Coronary artery (tissue), 2 donors: ENCODE measurements at regions not wholly inside any gene's neighbourhood (a gene's known extent, or its start where the extent isn't known, plus 50 kb on each side); places are given as distances from the start of the nearest gene placed in this dataset.

ENCODE experiments used
- DNase-seq: peaks from one replicate; pipeline ENCODE4 v3.0.0-alpha.2; 2017; ENCODE audit warnings: low spot score
- H3K27ac ChIP-seq, 2 donors: fragments of 200-600 bp; sonication (generic); one replicate each; pipeline ENCODE4 v1.5.1; 2016 to 2019
- H3K4me3 ChIP-seq: fragments of 200-600 bp; sonication (generic); 2 replicates; pipeline ENCODE4 v1.5.1; 2016; ENCODE audit warnings: mild to moderate bottlenecking, moderate library complexity
- CTCF ChIP-seq: fragments of 200-600 bp; sonication (generic); IDR thresholded peaks from one replicate; pipeline ENCODE4 v1.5.1; 2019; ENCODE audit warnings: antibody characterized with exemption

- no peak overlapping the region for H3K4me3 ChIP-seq
- no peak overlapping the region for H3K27ac ChIP-seq
- DNase-seq: no peak
- no peak for TF ChIP-seq CTCF
These were observed 78.6 kb upstream of the PLEKHG7 start for GRCh38 chr12:92624236-92624635.

GRCh38 chr12:92623386-92623785 is 79.4 kb upstream of the PLEKHG7 start:
- no peak for TF ChIP-seq CTCF
- DNase-seq: no peak
- H3K27ac ChIP-seq: no peak overlapping the region
- H3K4me3 ChIP-seq: no peak overlapping the region

GRCh38 chr12:92621833-92622232 is 81.0 kb upstream of the PLEKHG7 start:
- DNase-seq: no peak
- Histone ChIP-seq H3K4me3 (no peak overlapping the region), H3K27ac (no peak overlapping the region)
- no peak for TF ChIP-seq CTCF

- no peak overlapping the region for H3K27ac ChIP-seq
- TF ChIP-seq CTCF: no peak
- H3K4me3 ChIP-seq: no peak overlapping the region
- no peak for DNase-seq
These were observed 81.5 kb upstream of the PLEKHG7 start for GRCh38 chr12:92621312-92621711.

- H3K27ac ChIP-seq: no peak overlapping the region
- DNase-seq: no peak
- no peak for TF ChIP-seq CTCF
These were observed 82.8 kb upstream of the PLEKHG7 start for GRCh38 chr12:92619730-92620684.

GRCh38 chr12:92619026-92619425 is 83.8 kb upstream of the PLEKHG7 start:
- DNase-seq: no peak
- no peak overlapping the region for H3K27ac ChIP-seq
- TF ChIP-seq CTCF: no peak
- H3K4me3 ChIP-seq: no peak overlapping the region

More at GRCh38 chr12:92619730-92620684, 82.8 kb upstream of the PLEKHG7 start:
- H3K4me3 ChIP-seq: no peak overlapping the region

- no peak for TF ChIP-seq CTCF
- no peak for DNase-seq
These were observed 87.1 kb upstream of the PLEKHG7 start for GRCh38 chr12:92615703-92616102.

More at GRCh38 chr12:92615703-92616102, 87.1 kb upstream of the PLEKHG7 start:
- H3K27ac ChIP-seq: no peak overlapping the region
- H3K4me3 ChIP-seq: no peak overlapping the region
